ENCODE measurements at regions not wholly inside any gene's neighbourhood (a gene's known extent, or its start where the extent isn't known, plus 50 kb on each side); places are given as distances from the start of the nearest gene placed in this dataset.

- peak overlapping the region; percentile 45 for H3K4me3 ChIP-seq
- 29% methylated on average over 2 of the region's 2 CpGs for WGBS
- TF ChIP-seq POLR2A (IDR thresholded peaks at IDR 0.05) (no peak), EP300 (IDR thresholded peaks at IDR 0.05) (no peak), POLR2AphosphoS5 (IDR thresholded peaks at IDR 0.05) (no peak)
- TF ChIP-seq, protein P1, sequence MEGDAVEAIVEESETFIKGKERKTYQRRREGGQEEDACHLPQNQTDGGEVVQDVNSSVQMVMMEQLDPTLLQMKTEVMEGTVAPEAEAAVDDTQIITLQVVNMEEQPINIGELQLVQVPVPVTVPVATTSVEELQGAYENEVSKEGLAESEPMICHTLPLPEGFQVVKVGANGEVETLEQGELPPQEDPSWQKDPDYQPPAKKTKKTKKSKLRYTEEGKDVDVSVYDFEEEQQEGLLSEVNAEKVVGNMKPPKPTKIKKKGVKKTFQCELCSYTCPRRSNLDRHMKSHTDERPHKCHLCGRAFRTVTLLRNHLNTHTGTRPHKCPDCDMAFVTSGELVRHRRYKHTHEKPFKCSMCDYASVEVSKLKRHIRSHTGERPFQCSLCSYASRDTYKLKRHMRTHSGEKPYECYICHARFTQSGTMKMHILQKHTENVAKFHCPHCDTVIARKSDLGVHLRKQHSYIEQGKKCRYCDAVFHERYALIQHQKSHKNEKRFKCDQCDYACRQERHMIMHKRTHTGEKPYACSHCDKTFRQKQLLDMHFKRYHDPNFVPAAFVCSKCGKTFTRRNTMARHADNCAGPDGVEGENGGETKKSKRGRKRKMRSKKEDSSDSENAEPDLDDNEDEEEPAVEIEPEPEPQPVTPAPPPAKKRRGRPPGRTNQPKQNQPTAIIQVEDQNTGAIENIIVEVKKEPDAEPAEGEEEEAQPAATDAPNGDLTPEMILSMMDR (IDR thresholded peaks at IDR 0.05), result no peak
- no peaks in the 10 kb centered on the region for H3K9me3 ChIP-seq
- no peak for DNase-seq (ENCODE audit: low spot score in 2 of 2)
- H3K36me3 ChIP-seq, result no peaks in the 10 kb centered on the region
- H3K27ac ChIP-seq, result peak overlapping the region; percentile 86
- peaks cover 37% of the 10 kb centered on the region for H3K4me1 ChIP-seq
- no peaks in the 10 kb centered on the region for H3K27me3 ChIP-seq
These were observed 692.9 kb downstream of the USP25 start for GRCh38 chr21:16422702-16423101.

GRCh38 chr21:16423921-16424320, 694.1 kb downstream of the USP25 start:
- peak overlapping the region; percentile 45 for H3K4me3 ChIP-seq

DNA sequence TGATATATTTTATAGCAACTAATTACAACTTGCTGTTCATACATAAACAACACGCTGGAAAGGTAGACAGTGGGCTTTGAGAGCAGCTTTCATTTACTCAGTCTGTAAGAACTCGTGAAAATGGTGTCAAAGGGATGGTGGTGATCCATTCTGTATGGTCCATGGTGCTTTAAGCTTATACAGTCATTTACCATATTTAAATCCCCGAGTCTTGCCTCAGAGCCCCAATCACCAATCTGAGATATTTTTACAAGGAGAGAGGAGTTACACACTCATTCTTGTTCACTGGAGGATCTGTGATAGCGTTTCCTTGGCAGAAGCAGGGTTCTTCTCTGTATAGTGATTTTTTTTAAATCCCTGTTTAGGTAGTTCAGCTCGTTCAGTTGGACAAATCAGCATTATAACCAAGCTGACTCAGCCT, 694.6 kb downstream of the USP25 start:
- Histone ChIP-seq H3K4me1 (peaks cover 25% of the 10 kb centered on the region), H3K27me3 (no peaks in the 10 kb centered on the region), H3K27ac (peak overlapping the region; percentile 86), H3K9me3 (no peaks in the 10 kb centered on the region), H3K36me3 (no peaks in the 10 kb centered on the region), H3K4me3 (peak overlapping the region; percentile 45)
- DNase-seq (ENCODE audit: low spot score in 2 of 2), result no peak
- TF ChIP-seq POLR2A (IDR thresholded peaks at IDR 0.05) (no peak), EP300 (IDR thresholded peaks at IDR 0.05) (no peak), POLR2AphosphoS5 (IDR thresholded peaks at IDR 0.05) (no peak)
- TF ChIP-seq, protein P1 (IDR thresholded peaks at IDR 0.05), result no peak
- WGBS, result 29% methylated on average over 5 of the region's 5 CpGs

More at GRCh38 chr21:16423921-16424320, 694.1 kb downstream of the USP25 start:
- DNase-seq (ENCODE audit: low spot score in 2 of 2), result no peak
- no peaks in the 10 kb centered on the region for H3K36me3 ChIP-seq
- TF ChIP-seq POLR2A (IDR thresholded peaks at IDR 0.05) (no peak), POLR2AphosphoS5 (IDR thresholded peaks at IDR 0.05) (no peak), EP300 (IDR thresholded peaks at IDR 0.05) (no peak)
- TF ChIP-seq, protein P1 (IDR thresholded peaks at IDR 0.05), result no peak
- H3K27ac ChIP-seq, result peak overlapping the region; percentile 86
- peaks cover 29% of the 10 kb centered on the region for H3K4me1 ChIP-seq
- 25% methylated on average over 4 of the region's 4 CpGs for WGBS
- no peaks in the 10 kb centered on the region for H3K27me3 ChIP-seq
- H3K9me3 ChIP-seq, result no peaks in the 10 kb centered on the region

DNA sequence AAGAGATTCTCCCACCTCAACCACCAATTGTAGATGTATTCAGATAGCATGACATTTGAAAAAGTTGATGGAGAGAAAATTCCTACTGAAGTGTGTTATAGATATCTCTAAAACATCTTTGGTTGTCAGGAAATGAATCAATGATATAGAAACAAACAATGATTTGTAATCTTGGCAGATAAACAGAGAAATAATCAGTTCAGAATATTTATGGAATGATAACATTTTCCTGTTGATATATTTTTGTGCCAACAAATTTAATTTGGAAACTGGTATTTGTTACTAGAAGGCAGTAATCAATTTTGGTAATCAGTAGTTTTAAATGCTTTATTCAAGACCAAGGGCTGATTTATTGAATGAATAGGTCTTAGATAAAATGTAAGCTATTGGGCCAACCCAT, 695.6 kb downstream of the USP25 start:
- Histone ChIP-seq H3K27me3 (no peaks in the 10 kb centered on the region), H3K27ac (peak overlapping the region; percentile 86), H3K4me1 (peaks cover 25% of the 10 kb centered on the region), H3K36me3 (no peaks in the 10 kb centered on the region), H3K4me3 (peak overlapping the region; percentile 45), H3K9me3 (no peaks in the 10 kb centered on the region)
- no peak for DNase-seq (ENCODE audit: low spot score in 2 of 2)
- no peak for TF ChIP-seq EP300 (IDR thresholded peaks at IDR 0.05)
- TF ChIP-seq POLR2AphosphoS5 (IDR thresholded peaks at IDR 0.05), result no peak
- no peak for TF ChIP-seq POLR2A (IDR thresholded peaks at IDR 0.05)
- TF ChIP-seq, protein P1 (IDR thresholded peaks at IDR 0.05), result no peak

- TF ChIP-seq POLR2AphosphoS5 (IDR thresholded peaks at IDR 0.05) (no peak), POLR2A (IDR thresholded peaks at IDR 0.05) (no peak), EP300 (IDR thresholded peaks at IDR 0.05) (no peak)
- TF ChIP-seq, protein P1 (IDR thresholded peaks at IDR 0.05), result no peak
- H3K4me1 ChIP-seq, result peaks cover 25% of the 10 kb centered on the region
- DNase-seq (ENCODE audit: low spot score in 2 of 2), result no peak
- H3K4me3 ChIP-seq, result no peak overlapping the region
- H3K36me3 ChIP-seq, result no peaks in the 10 kb centered on the region
- no peaks in the 10 kb centered on the region for H3K27me3 ChIP-seq
- no peak overlapping the region for H3K27ac ChIP-seq
- H3K9me3 ChIP-seq, result no peaks in the 10 kb centered on the region
- WGBS, result 89% methylated on average over 6 of the region's 6 CpGs
These were observed 697.2 kb downstream of the USP25 start for GRCh38 chr21:16426936-16427335.

Measured in suprapubic skin (tissue), 4 donors.